Activated T-helper 2 cell treated with anti-CD3 and anti-CD28 coated beads, Interferon-gamma antibody, Interleukin-2, Interleukin-4, amounts not matched to agents 10 μg/mL and 5 μg/mL and 100 μg/mL, durations not matched to agents 14 hours and 24 hours and 36 hours (primary cell): ENCODE measurements at regions not wholly inside any gene's neighbourhood (a gene's known extent, or its start where the extent isn't known, plus 50 kb on each side); places are given as distances from the start of the nearest gene placed in this dataset.

Experiments used
- DNase-seq: peaks from one replicate; pipeline ENCODE4 v3.0.0; 2021; ENCODE audit warnings: low spot score
- H3K27ac Mint-ChIP-seq: one replicate; pipeline ENCODE4 v1.8.0; 2021; ENCODE audit warnings: mixed read lengths
- H3K27me3 Mint-ChIP-seq: one replicate; pipeline ENCODE4 v1.8.0; 2021; ENCODE audit warnings: low read depth, mixed read lengths
- H3K36me3 Mint-ChIP-seq: one replicate; pipeline ENCODE4 v1.8.0; 2021; ENCODE audit warnings: low read depth, mixed read lengths
- H3K4me1 Mint-ChIP-seq: one replicate; pipeline ENCODE4 v1.8.0; 2021; ENCODE audit warnings: low read depth, mixed read lengths
- H3K4me3 Mint-ChIP-seq: one replicate; pipeline ENCODE4 v1.8.0; 2021; ENCODE audit warnings: low read depth, mild to moderate bottlenecking, moderate library complexity, mixed read lengths
- H3K9me3 Mint-ChIP-seq: one replicate; pipeline ENCODE4 v1.8.0; 2021; ENCODE audit warnings: mixed read lengths
- intact Hi-C: fragments of 100-400 bp; cut with micrococcal nuclease; formaldehyde crosslinking; loops from one replicate; pipeline ENCODE4 v1.15.1; 2023

DNA sequence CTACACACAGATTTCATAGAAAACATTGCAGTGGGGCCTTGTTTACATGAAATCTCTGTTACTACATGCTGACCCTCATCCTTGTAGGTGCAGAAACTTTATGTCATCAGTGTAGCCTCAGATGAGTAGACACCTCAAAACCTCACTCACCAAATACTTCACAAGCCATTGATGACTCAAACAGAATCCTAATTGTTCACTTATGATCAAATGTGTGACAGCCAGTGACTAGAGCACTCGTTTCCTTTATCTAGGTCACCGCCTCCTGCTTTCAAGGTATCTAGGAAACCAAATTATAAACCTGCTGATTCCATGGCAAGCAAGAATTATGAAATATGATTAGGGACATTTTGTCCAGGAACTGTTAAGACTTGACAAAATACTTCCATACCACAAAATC lies 255.8 kb upstream of the GPRIN3 start:
- Mint-ChIP-seq H3K27me3 (peaks cover 8% of the 10 kb centered on the region), H3K4me1 (peaks cover 8% of the 10 kb centered on the region), H3K4me3 (no peak overlapping the region), H3K27ac (no peak overlapping the region), H3K36me3 (no peaks in the 10 kb centered on the region), H3K9me3 (no peaks in the 10 kb centered on the region)
- intact Hi-C loops, result no loop called here
- no peak for DNase-seq

DNA sequence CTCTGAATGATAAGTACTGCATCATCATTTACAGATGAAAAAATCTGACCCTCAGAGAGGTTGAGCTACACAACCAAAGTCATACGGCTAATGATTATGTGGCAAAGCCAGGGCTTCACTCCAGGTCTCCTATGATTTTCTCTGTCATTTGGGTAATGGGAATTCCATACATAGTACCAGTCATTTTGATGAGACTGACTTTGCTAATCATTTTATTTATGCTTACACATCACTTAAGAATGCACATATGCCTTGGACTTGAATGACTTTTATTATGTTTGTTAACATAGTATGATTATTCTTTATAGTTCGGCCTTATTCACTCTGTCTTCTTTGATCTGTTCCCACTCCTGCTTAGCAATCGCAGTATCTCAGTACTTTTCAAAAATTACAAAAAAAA lies 255.1 kb upstream of the GPRIN3 start:
- Mint-ChIP-seq H3K4me1 (peaks cover 8% of the 10 kb centered on the region), H3K27ac (no peak overlapping the region), H3K4me3 (no peak overlapping the region), H3K27me3 (peaks cover 5% of the 10 kb centered on the region), H3K36me3 (no peaks in the 10 kb centered on the region), H3K9me3 (no peaks in the 10 kb centered on the region)
- DNase-seq, result no peak
- intact Hi-C loops, result no loop called here

DNA sequence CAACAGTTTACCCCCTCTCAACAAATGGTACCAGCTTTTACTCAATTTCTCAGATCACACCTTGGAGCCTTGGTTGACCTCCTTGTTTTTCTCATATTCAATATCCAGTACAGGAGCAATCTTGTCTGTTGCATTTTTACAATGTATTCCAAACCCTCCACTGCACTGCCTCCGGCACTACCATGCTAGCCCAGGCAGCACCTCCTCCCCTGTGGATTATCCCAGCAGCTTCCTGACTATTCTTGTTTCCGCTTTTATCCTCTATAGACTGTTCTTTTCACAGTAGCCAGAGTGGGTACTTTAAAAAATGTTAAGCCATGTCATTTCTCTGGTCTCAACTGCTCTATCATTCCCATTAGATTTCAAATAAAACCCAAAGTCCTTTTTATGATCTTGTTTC lies 253.4 kb upstream of the GPRIN3 start:
- no peaks in the 10 kb centered on the region for H3K36me3 Mint-ChIP-seq
- no peaks in the 10 kb centered on the region for H3K9me3 Mint-ChIP-seq
- H3K4me1 Mint-ChIP-seq, result peaks cover 8% of the 10 kb centered on the region
- no peak overlapping the region for H3K27ac Mint-ChIP-seq
- intact Hi-C loops, result no loop called here
- DNase-seq, result no peak
- no peak overlapping the region for H3K4me3 Mint-ChIP-seq
- H3K27me3 Mint-ChIP-seq, result peaks cover 3% of the 10 kb centered on the region

DNA sequence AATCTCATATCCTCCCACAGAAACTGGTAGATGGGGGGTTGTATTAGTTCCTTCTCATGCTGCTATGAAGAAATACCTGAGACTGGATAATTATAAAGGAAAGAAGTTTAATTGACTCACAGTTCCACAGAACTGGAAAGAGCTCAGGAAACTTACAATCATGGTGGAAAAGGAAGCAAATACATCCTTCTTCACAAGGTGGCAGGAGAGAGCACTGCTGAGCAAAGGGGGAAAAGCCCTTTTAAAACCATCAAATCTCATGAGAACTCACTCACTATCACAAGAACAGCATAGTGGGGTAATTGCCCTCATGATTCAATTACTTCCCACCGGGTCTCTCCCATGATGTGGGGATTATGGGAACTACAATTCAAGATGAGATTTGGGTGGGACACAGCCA lies 250.5 kb upstream of the GPRIN3 start:
- intact Hi-C loops, result no loop called here
- Mint-ChIP-seq H3K27me3 (peaks cover 3% of the 10 kb centered on the region), H3K4me1 (peaks cover 3% of the 10 kb centered on the region), H3K4me3 (no peak overlapping the region), H3K27ac (no peak overlapping the region), H3K36me3 (no peaks in the 10 kb centered on the region), H3K9me3 (no peaks in the 10 kb centered on the region)
- DNase-seq, result no peak

DNA sequence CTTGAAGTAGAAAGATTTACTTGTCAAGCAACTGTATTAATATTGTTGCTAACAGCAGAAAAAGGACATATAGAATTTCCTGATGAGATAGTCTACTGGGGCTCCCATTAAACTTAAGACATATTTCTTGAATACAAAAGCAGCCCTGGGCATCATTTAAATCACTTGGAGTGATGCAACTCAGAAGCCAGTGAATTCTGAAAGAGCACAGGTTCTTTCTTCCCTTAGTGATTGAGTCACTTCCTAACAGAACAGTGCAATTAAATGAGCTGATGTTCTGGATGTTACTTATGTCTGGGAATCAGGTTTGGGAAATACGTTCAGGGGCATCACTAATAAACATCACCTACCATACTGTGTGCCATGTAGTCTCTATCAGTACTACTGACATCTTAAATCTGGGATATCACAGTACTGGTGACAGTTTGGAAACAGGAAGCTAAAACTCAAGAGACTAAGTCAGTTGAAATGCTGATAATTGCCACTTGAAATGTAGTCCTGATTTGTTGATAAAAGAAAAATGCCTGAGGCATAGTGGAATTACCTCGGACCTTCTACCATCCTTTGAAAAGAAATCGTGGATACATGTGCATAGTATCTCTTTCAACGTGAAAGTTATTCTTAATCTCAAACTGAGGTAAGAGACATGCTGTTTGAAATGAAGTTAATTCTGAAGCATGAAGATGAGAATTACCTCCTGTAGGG lies 249.2 kb upstream of the GPRIN3 start:
- H3K4me3 Mint-ChIP-seq, result no peak overlapping the region
- no peaks in the 10 kb centered on the region for H3K36me3 Mint-ChIP-seq
- H3K4me1 Mint-ChIP-seq, result no peaks in the 10 kb centered on the region
- no peak for DNase-seq
- H3K27ac Mint-ChIP-seq, result no peak overlapping the region
- intact Hi-C loops, result no loop called here
- no peaks in the 10 kb centered on the region for H3K9me3 Mint-ChIP-seq
- peaks cover 3% of the 10 kb centered on the region for H3K27me3 Mint-ChIP-seq

DNA sequence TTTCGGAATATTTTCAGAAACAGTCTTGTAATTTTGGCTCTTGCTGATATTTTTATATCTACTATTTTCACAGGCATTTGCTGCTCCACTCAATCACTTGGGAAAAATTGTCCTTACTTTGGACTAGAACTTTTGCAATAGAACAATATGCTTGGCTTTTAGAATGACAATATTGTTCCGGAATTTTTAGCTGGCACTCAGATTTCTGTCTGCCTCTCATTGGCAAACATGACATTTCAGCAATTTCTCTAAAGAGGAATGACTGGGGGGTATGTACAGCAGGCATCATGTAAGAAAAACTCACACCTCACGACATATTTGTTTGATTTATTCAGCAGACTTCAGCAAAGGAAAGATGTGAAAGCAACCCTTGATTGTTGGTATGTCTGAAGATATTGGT lies 243.6 kb upstream of the GPRIN3 start:
- no peak for DNase-seq
- H3K27ac Mint-ChIP-seq, result no peak overlapping the region
- peaks cover 9% of the 10 kb centered on the region for H3K27me3 Mint-ChIP-seq
- H3K4me1 Mint-ChIP-seq, result no peaks in the 10 kb centered on the region
- intact Hi-C loops, result no loop called here
- H3K36me3 Mint-ChIP-seq, result no peaks in the 10 kb centered on the region
- no peaks in the 10 kb centered on the region for H3K9me3 Mint-ChIP-seq
- no peak overlapping the region for H3K4me3 Mint-ChIP-seq

DNA sequence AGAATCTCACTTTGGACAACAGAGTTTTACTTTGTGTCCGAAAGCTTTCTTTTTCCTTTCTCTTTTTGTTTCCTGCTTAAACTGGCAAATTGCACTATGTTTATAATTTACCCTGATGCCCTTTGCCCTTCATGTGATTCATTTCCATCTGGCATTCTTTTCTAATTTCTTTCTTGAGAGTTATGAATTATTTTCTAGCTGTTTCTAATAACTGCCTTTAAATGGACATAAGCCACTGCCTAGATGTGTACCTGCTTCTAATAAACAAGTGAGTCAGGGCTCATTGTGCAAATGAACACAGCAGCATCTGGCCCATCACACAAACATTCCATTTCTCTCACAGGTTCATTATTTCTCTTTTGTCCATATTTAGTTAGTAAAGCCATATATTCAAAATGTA lies 242.3 kb upstream of the GPRIN3 start:
- H3K4me1 Mint-ChIP-seq, result no peaks in the 10 kb centered on the region
- DNase-seq, result no peak
- intact Hi-C loops, result no loop called here
- H3K4me3 Mint-ChIP-seq, result no peak overlapping the region
- peaks cover 13% of the 10 kb centered on the region for H3K9me3 Mint-ChIP-seq
- no peaks in the 10 kb centered on the region for H3K36me3 Mint-ChIP-seq
- H3K27ac Mint-ChIP-seq, result no peak overlapping the region
- H3K27me3 Mint-ChIP-seq, result peaks cover 13% of the 10 kb centered on the region

DNA sequence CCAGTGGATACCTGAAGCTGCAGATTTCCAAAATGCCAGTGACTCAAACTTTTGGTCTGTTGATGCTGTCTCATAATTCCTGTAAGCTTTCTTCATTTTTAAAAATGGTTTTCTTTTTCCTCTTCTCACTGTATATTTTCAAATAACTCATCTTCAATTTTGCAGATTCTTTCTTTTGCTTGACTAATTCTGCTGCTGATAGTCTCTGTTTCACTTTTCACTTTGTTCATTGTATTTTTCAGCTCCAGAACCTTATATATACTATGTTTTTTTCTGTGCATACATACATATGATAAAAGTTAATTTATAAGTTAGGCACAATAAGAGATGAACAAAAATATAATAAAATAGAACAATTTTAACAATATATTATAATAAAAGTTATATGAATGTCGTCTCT lies 237.7 kb upstream of the GPRIN3 start:
- Mint-ChIP-seq H3K4me3 (no peak overlapping the region), H3K27me3 (peaks cover 11% of the 10 kb centered on the region), H3K27ac (no peak overlapping the region), H3K9me3 (peaks cover 33% of the 10 kb centered on the region), H3K36me3 (no peaks in the 10 kb centered on the region), H3K4me1 (peaks cover 6% of the 10 kb centered on the region)
- intact Hi-C loops, result no loop called here
- no peak for DNase-seq

DNA sequence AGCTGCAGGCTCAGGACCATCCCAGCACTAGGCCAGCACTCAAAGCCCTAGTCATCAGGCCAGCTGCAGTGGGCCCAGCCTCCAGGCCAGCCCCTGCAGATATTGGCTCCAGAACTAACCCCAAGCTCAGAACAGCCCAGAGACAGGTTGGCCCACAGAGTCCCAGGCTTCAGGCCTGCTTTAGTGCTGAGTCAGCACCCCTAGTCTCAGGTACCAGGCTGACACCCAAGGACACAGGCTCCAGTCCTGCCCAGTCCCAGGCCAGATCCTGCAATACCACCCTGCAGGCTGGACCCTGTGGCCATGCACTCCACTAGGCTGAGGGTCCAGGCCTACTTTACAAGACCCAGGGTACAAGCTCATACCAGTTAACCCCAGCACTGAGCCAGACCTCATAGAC lies 234.4 kb upstream of the GPRIN3 start:
- Mint-ChIP-seq H3K4me3 (no peak overlapping the region), H3K4me1 (peaks cover 18% of the 10 kb centered on the region), H3K9me3 (peaks cover 33% of the 10 kb centered on the region), H3K27ac (no peak overlapping the region), H3K27me3 (peaks cover 4% of the 10 kb centered on the region), H3K36me3 (no peaks in the 10 kb centered on the region)
- no peak for DNase-seq
- intact Hi-C loops, result no loop called here

DNA sequence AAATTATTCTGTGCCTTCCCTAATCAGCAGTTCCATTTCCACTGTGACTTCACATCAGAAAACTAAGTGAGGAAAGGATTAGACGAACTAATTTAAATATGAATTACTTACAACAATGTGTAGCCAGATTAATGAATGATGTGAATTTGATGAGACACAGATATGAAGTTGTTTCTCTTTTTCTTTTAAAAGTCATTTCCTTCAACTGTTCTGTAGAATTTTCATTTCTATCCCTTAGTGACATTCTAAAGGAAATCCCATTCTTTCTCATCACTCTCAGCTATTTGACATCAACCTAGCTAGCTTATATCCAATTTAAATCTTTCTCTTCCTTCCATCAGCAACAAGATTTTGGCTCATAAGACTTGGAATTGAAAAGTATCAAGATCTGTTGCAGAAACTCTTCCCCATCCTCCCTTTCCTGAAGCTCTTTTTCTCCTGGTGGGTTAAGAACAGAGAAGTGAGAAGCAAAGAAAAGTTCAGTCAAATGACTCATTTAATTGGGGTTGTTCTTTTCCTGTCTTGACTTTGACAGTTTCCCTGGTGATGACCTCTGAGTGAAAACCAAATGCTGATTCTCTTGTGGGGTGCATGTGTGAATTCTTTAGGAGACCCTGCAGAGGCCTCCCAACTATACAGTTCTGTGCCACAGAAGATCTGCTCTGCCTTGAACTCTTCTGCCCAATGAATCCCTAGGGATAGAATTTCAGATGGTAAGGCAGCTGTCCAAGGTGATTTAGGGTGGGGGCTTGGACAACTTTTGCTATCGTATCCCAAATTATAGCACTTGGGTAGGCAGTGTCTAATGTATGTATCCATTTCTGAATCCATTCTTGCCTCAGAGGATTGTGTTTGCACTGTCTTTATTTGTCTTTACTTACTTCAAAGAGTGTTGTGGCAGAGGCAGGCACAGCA lies 232.5 kb upstream of the GPRIN3 start:
- H3K36me3 Mint-ChIP-seq, result no peaks in the 10 kb centered on the region
- H3K27ac Mint-ChIP-seq, result peak overlapping the region; percentile 71
- no peak for DNase-seq
- H3K4me3 Mint-ChIP-seq, result no peak overlapping the region
- H3K27me3 Mint-ChIP-seq, result peaks cover 6% of the 10 kb centered on the region
- intact Hi-C loops, result loop anchor here (1.0 kb wide), 2 partner anchors 31 to 79 kb away; no protein-coding TSS in a partner anchor
- H3K4me1 Mint-ChIP-seq, result peaks cover 18% of the 10 kb centered on the region
- peaks cover 22% of the 10 kb centered on the region for H3K9me3 Mint-ChIP-seq

DNA sequence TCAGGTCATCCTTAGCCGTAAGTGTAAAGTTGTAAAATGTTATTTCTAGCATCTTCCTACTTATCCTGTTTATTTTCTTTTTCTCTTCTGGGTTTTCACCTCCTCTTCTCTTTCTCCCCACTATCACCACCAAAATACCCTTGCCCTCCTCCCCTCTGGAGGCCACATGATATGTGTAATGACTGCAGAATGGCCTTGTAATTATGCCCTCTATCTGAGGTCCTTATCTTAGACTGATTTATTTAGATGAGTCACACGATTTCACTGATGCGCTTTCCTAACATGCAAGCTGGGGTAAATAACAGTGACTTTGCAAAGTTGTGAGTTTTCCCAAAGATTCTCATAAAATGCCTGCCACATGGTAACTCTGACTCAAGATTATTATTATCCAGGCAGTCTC lies 231.8 kb upstream of the GPRIN3 start:
- Mint-ChIP-seq H3K27me3 (peaks cover 6% of the 10 kb centered on the region), H3K36me3 (no peaks in the 10 kb centered on the region), H3K4me3 (no peak overlapping the region), H3K4me1 (peaks cover 18% of the 10 kb centered on the region), H3K27ac (peak overlapping the region; percentile 71), H3K9me3 (peaks cover 15% of the 10 kb centered on the region)
- intact Hi-C loops, result no loop called here
- DNase-seq, result no peak

DNA sequence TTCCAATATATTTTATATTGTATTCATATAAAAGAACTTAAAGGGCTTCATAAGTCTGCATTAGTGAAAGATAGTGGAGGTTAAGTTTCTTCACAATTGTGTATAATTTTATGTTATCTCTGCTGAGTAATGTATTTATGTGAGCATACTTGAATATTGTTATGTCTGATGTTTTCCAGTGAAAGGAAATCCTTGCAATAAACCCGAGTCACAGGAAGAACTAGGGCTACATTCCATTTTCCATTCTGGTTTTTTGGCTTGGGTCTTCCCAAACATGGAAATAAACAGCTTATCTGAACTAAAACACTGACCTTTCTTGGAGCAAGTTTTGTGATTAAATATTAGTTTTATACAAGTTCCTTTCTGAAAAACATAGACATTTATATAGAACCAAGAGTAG lies 231.3 kb upstream of the GPRIN3 start:
- H3K27ac Mint-ChIP-seq, result no peak overlapping the region
- intact Hi-C loops, result no loop called here
- H3K4me1 Mint-ChIP-seq, result peaks cover 18% of the 10 kb centered on the region
- no peak for DNase-seq
- no peaks in the 10 kb centered on the region for H3K36me3 Mint-ChIP-seq
- peaks cover 12% of the 10 kb centered on the region for H3K9me3 Mint-ChIP-seq
- H3K4me3 Mint-ChIP-seq, result no peak overlapping the region
- H3K27me3 Mint-ChIP-seq, result peaks cover 6% of the 10 kb centered on the region

DNA sequence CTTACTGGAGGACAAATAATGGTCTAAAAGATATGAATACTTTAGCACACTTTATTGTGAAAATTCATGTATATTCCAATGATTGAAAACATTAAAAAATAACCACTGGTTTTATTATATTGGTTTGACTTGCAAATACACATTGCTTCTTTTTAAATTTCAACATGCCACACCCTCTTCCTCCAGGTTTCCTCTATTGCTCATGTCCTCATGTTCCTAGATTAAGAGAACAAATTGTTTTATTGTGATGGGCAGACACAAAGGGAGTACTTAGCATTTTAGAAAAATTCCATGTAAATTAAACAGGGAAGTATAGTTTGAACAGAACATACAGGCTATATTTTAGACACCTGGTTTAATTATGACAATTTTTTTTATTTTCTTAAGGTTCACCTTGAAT lies 230.6 kb upstream of the GPRIN3 start:
- Mint-ChIP-seq H3K27ac (no peak overlapping the region), H3K4me3 (no peak overlapping the region), H3K27me3 (peaks cover 6% of the 10 kb centered on the region), H3K9me3 (peaks cover 6% of the 10 kb centered on the region), H3K36me3 (no peaks in the 10 kb centered on the region), H3K4me1 (peaks cover 18% of the 10 kb centered on the region)
- intact Hi-C loops, result no loop called here
- DNase-seq, result no peak
